ENCODE measurements at regions not wholly inside any gene's neighbourhood (a gene's known extent, or its start where the extent isn't known, plus 50 kb on each side); places are given as distances from the start of the nearest gene placed in this dataset.

DNA sequence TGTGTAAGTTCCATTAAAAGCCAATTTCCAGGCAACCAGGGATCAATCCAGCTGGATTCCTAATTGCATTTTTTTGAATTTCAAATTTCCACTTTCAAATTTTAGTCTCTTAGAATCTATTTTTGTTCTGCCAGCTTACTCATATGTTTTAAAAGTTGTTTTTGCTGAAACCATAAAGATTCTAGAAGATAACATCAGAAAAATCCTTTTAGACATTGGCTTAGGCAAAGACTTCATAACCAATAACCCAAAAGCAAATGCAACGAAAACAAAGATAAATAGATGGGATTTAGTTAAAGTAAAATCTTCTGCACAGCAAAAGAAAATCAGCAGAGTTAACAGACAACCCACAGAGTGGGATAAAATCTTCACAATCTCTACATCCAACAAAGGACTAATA is 253.3 kb downstream of the AEBP2 start:
- TF ChIP-seq, protein P1, sequence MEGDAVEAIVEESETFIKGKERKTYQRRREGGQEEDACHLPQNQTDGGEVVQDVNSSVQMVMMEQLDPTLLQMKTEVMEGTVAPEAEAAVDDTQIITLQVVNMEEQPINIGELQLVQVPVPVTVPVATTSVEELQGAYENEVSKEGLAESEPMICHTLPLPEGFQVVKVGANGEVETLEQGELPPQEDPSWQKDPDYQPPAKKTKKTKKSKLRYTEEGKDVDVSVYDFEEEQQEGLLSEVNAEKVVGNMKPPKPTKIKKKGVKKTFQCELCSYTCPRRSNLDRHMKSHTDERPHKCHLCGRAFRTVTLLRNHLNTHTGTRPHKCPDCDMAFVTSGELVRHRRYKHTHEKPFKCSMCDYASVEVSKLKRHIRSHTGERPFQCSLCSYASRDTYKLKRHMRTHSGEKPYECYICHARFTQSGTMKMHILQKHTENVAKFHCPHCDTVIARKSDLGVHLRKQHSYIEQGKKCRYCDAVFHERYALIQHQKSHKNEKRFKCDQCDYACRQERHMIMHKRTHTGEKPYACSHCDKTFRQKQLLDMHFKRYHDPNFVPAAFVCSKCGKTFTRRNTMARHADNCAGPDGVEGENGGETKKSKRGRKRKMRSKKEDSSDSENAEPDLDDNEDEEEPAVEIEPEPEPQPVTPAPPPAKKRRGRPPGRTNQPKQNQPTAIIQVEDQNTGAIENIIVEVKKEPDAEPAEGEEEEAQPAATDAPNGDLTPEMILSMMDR (IDR thresholded peaks at IDR 0.05), result no peak
- no peak for TF ChIP-seq EZH2 (IDR thresholded peaks at IDR 0.05; ENCODE audit: borderline replicate concordance, insufficient read depth, low read depth, low read length, poor library complexity, severe bottlenecking)

All from B cell (primary cell).